HG02943 (cell line): ENCODE measurements at regions not wholly inside any gene's neighbourhood (a gene's known extent, or its start where the extent isn't known, plus 50 kb on each side); places are given as distances from the start of the nearest gene placed in this dataset.

ENCODE experiments used
- ATAC-seq: cut with Tn5 transposase; IDR thresholded peaks from one replicate; pipeline ENCODE4 v1.9.1; 2021; ENCODE audit warnings: mild to moderate bottlenecking, low read depth, moderate library complexity; ENCODE audit not compliant: unreplicated experiment

DNA sequence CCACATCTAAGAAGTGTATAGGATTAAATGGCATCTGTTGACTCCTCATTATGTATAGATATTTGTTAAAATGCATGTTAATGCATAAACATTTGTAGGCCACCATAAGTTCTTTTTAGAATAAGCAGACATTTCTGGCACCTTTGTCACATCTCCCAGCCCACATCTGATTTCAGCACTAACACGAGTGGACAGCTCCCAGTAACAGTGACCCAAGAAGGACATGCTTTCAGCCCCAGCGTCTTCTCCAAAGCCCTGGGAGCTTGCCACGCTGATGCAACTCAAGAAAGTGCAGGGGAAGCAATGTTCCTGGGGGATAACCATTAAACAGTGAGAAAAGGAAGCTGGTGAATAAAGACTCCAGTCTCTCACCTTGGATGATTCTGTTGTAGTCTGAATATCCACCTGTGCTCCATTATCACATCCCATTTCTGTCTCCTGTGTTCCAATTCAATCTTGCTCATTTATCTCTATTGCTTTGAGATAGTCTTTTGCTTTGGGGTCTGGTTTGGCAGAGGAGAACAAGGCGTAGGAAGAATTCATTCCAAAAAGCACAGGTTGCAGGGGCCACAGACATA, 182.6 kb upstream of the THSD7B start:
- no peak for ATAC-seq

DNA sequence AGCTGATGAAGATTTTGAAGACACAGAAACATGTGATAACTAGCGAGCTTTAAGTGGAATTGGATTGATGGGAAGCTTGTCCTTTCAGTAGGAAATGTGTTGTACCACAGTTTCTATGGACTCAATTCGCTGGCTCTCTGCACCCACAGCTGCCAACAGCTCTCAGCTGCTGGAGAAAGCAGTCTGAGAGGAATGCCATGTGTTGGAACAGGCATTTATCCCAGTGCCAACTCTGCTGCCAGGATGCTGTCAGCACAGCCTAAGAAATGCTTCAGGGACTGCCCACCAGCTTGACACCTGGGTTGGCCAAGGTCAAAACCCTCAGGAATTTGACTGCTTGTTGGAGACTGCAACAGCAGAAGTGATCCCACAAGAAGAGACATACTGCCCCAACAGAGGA, 193.0 kb upstream of the THSD7B start:
- no peak for ATAC-seq

GRCh38 chr2:136557203-136557602, 208.1 kb upstream of the THSD7B start:
- ATAC-seq, result no peak

GRCh38 chr2:136550181-136550580, 215.2 kb upstream of the THSD7B start:
- no peak for ATAC-seq

GRCh38 chr2:136539355-136539754, 226.0 kb upstream of the THSD7B start:
- ATAC-seq, result no peak

- ATAC-seq, result no peak
These were observed 226.9 kb upstream of the THSD7B start for GRCh38 chr2:136538489-136538888.

GRCh38 chr2:136534811-136535210, 230.5 kb upstream of the THSD7B start:
- ATAC-seq, result no peak

- ATAC-seq, result no peak
These were observed 233.2 kb upstream of the THSD7B start for GRCh38 chr2:136532171-136532570.

DNA sequence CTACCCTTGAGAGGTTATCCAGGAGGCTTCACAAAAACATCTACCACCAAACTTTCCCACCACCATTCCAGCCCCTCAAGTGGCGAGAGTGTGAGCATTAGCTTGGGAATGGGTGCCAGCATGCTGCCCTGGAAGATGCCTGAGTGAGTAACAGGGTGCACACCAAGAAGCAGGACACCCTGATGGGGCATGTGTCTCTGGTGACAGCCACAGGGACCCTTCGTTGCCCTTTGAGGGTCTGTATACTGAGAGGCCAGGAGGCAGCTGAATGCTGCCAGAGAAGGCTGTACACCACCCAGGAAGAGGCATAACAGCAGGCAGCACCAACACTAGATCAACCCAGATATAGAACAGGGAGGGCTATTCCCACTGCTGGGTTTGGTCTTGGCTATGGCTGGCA, 233.6 kb upstream of the THSD7B start:
- ATAC-seq, result no peak

- no peak for ATAC-seq
These were observed 235.2 kb upstream of the THSD7B start for GRCh38 chr2:136530146-136530545.

DNA sequence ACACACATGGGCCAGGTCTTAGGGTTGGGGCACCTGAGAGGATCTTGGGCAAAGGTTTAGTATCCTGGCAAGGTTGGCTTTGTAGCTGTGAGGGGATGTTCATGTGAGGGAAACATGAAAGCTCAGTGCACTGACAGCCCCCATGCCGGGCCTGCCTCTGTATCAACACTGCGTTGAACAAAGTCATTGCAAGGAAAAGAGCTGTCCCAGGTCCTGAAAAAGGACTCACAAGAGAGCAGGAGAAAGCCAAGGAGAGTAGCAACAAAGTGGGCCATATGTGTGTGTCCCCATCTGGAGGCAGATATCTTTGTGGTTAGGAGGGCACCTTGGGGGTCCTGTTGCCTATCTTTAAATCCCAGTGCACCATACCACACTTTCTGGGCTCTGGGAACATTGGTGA, 237.8 kb upstream of the THSD7B start:
- no peak for ATAC-seq

DNA sequence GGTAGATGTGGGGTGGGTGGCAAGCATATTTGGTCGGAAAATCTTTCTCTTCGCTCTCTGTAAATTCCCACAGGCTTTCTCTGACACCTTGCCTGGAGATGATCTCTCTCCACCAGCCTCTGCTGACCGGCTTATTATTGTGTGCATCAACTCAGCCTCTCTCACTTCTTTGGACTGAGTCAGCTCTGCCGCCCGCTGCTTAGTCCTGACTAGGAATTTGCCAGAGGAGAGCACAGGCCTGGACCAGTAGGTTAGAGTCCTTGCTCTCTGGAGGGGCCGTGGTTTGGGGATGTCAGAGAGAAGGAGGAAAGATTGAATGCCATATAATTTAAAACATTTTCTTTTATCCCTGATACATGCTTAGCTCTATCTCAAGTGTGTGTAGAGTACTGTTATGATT, 242.6 kb upstream of the THSD7B start:
- no peak for ATAC-seq

GRCh38 chr2:136517716-136518115, 247.6 kb upstream of the THSD7B start:
- no peak for ATAC-seq

DNA sequence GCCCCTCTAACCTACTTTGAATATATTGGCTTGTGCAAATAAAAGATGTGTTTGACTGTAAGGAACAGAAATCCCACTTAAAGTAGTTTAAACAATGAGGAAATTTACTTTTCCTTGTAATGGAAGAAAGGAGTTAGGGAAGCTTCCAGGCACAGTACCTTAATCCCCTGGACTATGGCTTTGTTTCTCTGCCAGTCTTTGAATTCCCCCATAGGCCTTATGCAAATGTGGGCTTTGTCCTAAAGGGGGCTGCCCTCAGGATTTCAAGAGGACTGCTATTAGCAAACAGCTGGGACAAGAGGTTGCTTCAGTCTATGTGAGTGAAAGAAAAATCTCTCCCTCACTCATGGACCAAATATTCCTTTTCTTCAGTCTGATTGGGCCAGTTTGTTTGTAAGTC, 255.1 kb upstream of the THSD7B start:
- no peak for ATAC-seq

DNA sequence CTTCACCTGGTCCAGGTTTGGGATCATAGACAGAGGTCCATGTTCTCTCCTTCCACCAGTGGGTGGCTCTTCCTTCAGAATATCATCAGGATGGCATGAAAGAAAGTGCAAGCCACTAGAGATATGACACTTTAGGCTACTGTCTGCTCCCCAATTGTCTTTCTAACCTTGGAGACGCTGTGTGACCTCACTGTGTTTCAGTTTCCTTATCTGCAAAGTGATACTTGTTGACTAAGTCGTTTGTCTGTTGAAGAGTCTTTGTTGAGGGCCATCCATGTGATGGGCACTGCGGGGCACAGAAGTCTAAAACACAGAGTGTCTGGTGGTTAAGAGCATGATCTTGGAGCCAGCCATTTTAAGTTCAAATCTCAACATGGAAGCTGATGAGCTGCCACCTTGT, 259.9 kb upstream of the THSD7B start:
- no peak for ATAC-seq

DNA sequence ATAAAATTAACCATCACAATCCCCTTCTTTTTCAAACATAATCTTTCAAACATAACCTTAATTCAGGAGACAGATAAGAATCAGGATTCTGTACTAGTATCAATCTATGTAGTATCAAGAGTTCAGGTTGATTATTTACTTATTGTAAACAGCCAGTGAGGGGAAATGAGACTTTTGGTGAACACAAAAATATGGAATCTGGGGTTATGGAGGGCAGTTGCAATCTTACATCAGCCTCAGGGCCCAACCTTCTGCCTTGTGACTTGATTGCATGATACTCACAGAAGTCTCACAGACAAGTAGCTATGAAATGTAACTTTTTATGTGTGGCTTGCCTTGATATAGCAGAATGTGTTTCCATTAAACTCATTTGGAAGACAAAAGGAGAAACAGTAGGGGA, 262.7 kb upstream of the THSD7B start:
- no peak for ATAC-seq

GRCh38 chr2:136497709-136498108, 267.6 kb upstream of the THSD7B start:
- ATAC-seq, result no peak

DNA sequence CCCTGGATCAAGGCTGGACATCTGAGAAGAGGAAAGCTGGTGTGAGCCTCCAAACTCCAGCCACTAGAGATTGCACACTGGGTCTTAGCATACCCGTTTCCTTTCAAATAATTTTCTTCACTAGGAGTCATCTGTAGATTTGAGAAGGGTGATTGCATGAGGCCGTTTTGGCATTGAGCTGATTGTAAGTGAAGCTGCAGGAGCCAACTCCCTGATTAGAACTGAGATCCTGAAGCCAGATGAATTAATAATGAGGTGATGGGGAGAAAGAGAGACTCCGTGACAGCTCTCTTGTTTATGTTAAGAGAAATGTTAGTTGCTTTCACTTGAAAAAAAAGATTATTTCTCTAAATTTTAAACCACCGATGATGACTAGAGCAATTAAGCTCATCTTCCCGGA, 268.4 kb upstream of the THSD7B start:
- no peak for ATAC-seq

DNA sequence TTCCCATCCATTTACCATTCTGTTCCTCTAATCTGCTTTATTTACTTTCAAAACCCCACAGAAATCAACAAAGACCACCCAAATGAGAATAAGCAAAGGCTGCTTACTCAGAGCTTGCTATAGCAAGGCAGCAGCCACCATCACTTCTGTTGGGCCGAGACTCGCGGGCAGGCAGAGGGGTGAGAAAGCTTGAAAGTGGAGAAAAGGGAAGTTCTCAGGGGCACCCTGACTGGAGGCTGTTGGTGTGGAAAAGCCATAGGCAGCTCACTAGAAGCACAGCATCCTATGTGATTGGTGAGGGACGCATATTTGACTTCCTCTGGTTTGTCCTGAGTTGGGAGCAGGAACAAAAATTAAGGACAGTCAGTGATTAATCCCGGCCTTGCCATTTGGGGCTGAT, 269.7 kb upstream of the THSD7B start:
- no peak for ATAC-seq

DNA sequence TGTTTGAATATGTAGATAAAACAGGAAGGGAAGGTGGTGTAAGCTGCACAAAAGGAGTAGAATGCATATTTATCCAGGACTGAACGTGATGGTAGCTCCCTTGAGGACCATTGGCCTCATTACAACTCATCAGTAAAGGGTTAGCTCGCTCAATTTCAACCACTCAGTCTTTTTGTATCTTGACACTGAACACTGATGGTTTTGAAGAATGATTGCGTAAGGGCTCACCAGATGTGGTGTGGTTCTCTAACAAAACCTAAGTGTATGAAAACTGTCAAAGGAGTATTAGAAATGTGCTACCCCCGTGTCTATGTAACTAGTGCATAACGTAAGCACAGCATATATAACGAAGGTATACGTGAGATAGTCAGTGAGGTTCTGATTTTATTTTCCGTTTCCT, 272.4 kb upstream of the THSD7B start:
- no peak for ATAC-seq

GRCh38 chr2:136490100-136490499, 275.2 kb upstream of the THSD7B start:
- ATAC-seq, result no peak

DNA sequence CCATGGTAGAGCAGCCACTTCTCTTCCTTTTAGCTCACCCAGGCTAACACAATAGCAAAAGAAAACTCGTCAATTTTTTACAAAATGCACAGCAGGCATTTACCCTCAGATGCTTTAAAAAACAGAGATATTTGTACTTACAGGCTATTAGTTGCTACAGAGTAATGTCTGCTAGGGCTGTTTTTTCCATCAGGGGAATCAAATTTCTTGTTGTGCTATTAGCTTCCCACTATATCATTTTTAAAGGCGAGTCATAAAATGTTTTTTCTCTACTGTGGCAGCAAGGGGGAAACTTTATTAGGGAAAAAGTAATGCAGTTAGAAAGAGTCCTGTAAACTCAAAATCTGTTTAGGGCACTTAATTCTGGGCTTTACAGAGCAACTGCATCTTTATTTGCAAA, 277.9 kb upstream of the THSD7B start:
- no peak for ATAC-seq

DNA sequence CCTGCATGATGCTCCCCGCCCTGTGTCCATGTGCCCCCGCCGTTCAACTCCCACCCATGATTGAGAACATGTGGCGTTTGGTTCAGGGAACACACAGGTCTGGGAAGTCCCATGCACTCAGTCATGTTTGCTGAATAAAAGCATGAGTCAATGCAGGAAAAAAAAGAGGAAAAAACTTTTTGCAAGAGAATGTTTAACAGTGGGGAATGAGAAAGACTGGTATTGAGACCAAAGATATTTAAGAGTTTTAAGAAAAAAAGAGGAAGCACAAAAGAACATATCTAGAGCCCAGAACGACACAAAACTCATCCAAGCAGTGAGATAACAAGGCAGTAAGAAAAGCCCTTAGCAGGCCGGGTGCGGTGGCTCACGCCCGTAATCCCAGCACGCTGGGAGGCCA, 279.2 kb upstream of the THSD7B start:
- no peak for ATAC-seq
